ENCODE measurements at regions not wholly inside any gene's neighbourhood (a gene's known extent, or its start where the extent isn't known, plus 50 kb on each side); places are given as distances from the start of the nearest gene placed in this dataset.

DNA sequence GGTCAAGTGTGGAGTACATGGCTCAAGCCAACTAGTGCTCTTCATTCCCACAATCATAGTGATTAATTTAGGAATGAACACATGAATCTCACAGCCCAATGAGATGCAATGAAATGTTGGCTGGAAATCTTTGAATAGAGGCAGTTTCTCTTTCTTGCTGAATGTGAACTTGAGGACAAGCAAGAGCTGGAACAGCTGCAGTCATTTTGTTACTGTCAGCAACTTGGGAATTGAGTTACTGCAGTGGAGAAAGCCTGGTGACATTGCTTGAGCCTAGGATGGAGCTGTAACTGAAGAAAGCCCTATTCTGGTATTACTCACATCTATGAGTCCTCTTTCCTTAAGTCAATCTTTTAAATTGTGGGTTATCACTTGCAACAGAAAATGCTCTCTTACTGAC lies 62.3 kb downstream of the YIPF5 start (continued):
- TF ChIP-seq, protein P1, sequence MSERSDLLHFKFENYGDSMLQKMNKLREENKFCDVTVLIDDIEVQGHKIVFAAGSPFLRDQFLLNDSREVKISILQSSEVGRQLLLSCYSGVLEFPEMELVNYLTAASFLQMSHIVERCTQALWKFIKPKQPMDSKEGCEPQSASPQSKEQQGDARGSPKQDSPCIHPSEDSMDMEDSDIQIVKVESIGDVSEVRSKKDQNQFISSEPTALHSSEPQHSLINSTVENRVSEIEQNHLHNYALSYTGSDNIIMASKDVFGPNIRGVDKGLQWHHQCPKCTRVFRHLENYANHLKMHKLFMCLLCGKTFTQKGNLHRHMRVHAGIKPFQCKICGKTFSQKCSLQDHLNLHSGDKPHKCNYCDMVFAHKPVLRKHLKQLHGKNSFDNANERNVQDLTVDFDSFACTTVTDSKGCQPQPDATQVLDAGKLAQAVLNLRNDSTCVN (tag by site-specific recombination; optimal IDR thresholded peaks at IDR 0.05), result no peak
- TF ChIP-seq, protein P2, sequence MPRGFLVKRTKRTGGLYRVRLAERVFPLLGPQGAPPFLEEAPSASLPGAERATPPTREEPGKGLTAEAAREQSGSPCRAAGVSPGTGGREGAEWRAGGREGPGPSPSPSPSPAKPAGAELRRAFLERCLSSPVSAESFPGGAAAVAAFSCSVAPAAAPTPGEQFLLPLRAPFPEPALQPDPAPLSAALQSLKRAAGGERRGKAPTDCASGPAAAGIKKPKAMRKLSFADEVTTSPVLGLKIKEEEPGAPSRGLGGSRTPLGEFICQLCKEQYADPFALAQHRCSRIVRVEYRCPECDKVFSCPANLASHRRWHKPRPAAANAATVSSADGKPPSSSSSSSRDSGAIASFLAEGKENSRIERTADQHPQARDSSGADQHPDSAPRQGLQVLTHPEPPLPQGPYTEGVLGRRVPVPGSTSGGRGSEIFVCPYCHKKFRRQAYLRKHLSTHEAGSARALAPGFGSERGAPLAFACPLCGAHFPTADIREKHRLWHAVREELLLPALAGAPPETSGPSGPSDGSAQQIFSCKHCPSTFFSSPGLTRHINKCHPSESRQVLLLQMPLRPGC (tag by site-specific recombination; IDR thresholded peaks at IDR 0.05), result no peak
